Liver (tissue), 8 donors: ENCODE measurements at regions not wholly inside any gene's neighbourhood (a gene's known extent, or its start where the extent isn't known, plus 50 kb on each side); places are given as distances from the start of the nearest gene placed in this dataset.

Experiments used
- DNase-seq: peaks from one replicate; pipeline ENCODE4 v3.0.0-alpha.2; 2017; ENCODE audit warnings: low spot score
- H3K27ac ChIP-seq, 2 donors: one replicate each; pipeline ENCODE4 v1.7.0; 2013; ENCODE audit warnings: inconsistent platforms in 2 of 2, low read length in 2 of 2, control low read depth in 1 of 2, low read depth in 1 of 2, mild to moderate bottlenecking in 1 of 2
- H3K27me3 ChIP-seq, 4 donors: one replicate each; pipeline versions ENCODE4 v1.6.1 to v1.7.0; 2013; ENCODE audit warnings: low read length in 3 of 4, inconsistent platforms in 1 of 4, mild to moderate bottlenecking in 1 of 4, moderate library complexity in 1 of 4; ENCODE audit not compliant: control insufficient read depth in 4 of 4, insufficient read depth in 4 of 4
- H3K36me3 ChIP-seq, 4 donors: one replicate each; pipeline versions ENCODE4 v1.6.1 to v1.7.0; 2013; ENCODE audit warnings: low read length in 3 of 4, mild to moderate bottlenecking in 3 of 4, low read depth in 1 of 4, moderate library complexity in 1 of 4; ENCODE audit not compliant: control insufficient read depth in 4 of 4, insufficient read depth in 3 of 4
- H3K4me1 ChIP-seq, 4 donors: one replicate each; pipeline versions ENCODE4 v1.6.1 to v1.7.0; 2013; ENCODE audit warnings: low read length in 3 of 4, mild to moderate bottlenecking in 3 of 4, moderate library complexity in 1 of 4; ENCODE audit not compliant: control insufficient read depth in 4 of 4, insufficient read depth in 4 of 4
- H3K4me3 ChIP-seq, 3 donors: one replicate each; pipeline versions ENCODE4 v1.6.1 to v1.7.0; 2013; ENCODE audit warnings: low read length in 3 of 3, control low read depth in 1 of 3, low read depth in 1 of 3, mild to moderate bottlenecking in 1 of 3
- H3K9ac ChIP-seq, 2 donors: one replicate each; pipeline ENCODE4 v1.7.0; 2013; ENCODE audit warnings: low read length in 2 of 2, mild to moderate bottlenecking in 2 of 2, moderate library complexity in 2 of 2, control low read depth in 1 of 2, low read depth in 1 of 2
- H3K9me3 ChIP-seq, 4 donors: one replicate each; pipeline versions ENCODE4 v1.6.1 to v1.7.0; 2013; ENCODE audit warnings: low read length in 3 of 4; ENCODE audit not compliant: control insufficient read depth in 4 of 4
- ATF3 ChIP-seq: IDR thresholded peaks from 2 replicates; pipeline ENCODE4 v1.6.1; 2016; ENCODE audit warnings: antibody characterized with exemption
- EGR1 ChIP-seq, 2 donors: IDR thresholded peaks; 2 replicates each; pipeline ENCODE4 v1.6.1; 2016 to 2018; ENCODE audit warnings: antibody characterized with exemption in 2 of 2, low read depth in 2 of 2
- FOXA1 ChIP-seq: IDR thresholded peaks from 2 replicates; pipeline ENCODE4 v1.6.1; 2016; ENCODE audit warnings: antibody characterized with exemption
- FOXA2 ChIP-seq: IDR thresholded peaks from 2 replicates; pipeline ENCODE4 v1.6.1; 2016; ENCODE audit warnings: antibody characterized with exemption
- GABPA ChIP-seq, 2 donors: IDR thresholded peaks in 1 of 2; conservative IDR thresholded peaks in 1 of 2; 2 replicates each; pipeline ENCODE4 v1.6.1; 2016; ENCODE audit warnings: antibody characterized with exemption in 2 of 2, mild to moderate bottlenecking in 1 of 2, moderate library complexity in 1 of 2
- HNF4A ChIP-seq, 2 donors: conservative IDR thresholded peaks; 2 replicates each; pipeline ENCODE4 v1.6.1; 2016; ENCODE audit warnings: antibody characterized with exemption in 2 of 2, mild to moderate bottlenecking in 2 of 2
- HNF4G ChIP-seq: IDR thresholded peaks from 2 replicates; pipeline ENCODE4 v1.6.1; 2016; ENCODE audit warnings: antibody characterized with exemption
- JUND ChIP-seq, 2 donors: IDR thresholded peaks; 2 replicates each; pipeline ENCODE4 v1.6.1; 2016; ENCODE audit warnings: antibody characterized with exemption in 2 of 2
- NR2F2 ChIP-seq: IDR thresholded peaks from 2 replicates; pipeline ENCODE4 v1.6.1; 2016; ENCODE audit warnings: antibody characterized with exemption
- RAD21 ChIP-seq, 2 donors: IDR thresholded peaks; 2 replicates each; pipeline ENCODE4 v1.6.1; 2016; ENCODE audit warnings: antibody characterized with exemption in 2 of 2, mild to moderate bottlenecking in 2 of 2
- REST ChIP-seq: IDR thresholded peaks from 2 replicates; pipeline ENCODE4 v1.6.1; 2016; ENCODE audit warnings: antibody characterized with exemption, mild to moderate bottlenecking
- RXRA ChIP-seq, 2 donors: IDR thresholded peaks; 2 replicates each; pipeline ENCODE4 v1.6.1; 2017 to 2018; ENCODE audit warnings: antibody characterized with exemption in 2 of 2, mild to moderate bottlenecking in 1 of 2
- SP1 ChIP-seq: IDR thresholded peaks from 2 replicates; pipeline ENCODE4 v1.6.1; 2018; ENCODE audit warnings: antibody characterized with exemption, mild to moderate bottlenecking
- TAF1 ChIP-seq: conservative IDR thresholded peaks from 2 replicates; pipeline ENCODE4 v1.6.1; 2016; ENCODE audit warnings: antibody characterized with exemption, mild to moderate bottlenecking
- YY1 ChIP-seq: IDR thresholded peaks from 2 replicates; pipeline ENCODE4 v1.6.1; 2016; ENCODE audit warnings: antibody characterized with exemption, mild to moderate bottlenecking
- WGBS: extraction: QIAGEN DNeasy Blood & Tissue Kit; methylation state at CpG from one replicate; pipeline ENCODE4 v1.1.7; 2013; 5-methylcytosine and 5-hydroxymethylcytosine counted together
- TF ChIP-seq, protein P1 (sequence below): fragments of 150-350 bp; IDR thresholded peaks from 2 replicates; pipeline ENCODE4 v1.5.1; 2017; ENCODE audit warnings: improper control_type of control experiment, low read depth, low read length; ENCODE audit not compliant: missing input control
- TF ChIP-seq, protein P2 (sequence below): IDR thresholded peaks from 2 replicates; pipeline ENCODE4 v1.6.1; 2016; ENCODE audit warnings: antibody characterized with exemption
- TF ChIP-seq, protein P3 (sequence below): IDR thresholded peaks from 2 replicates; pipeline ENCODE4 v1.6.1; 2016; ENCODE audit warnings: antibody characterized with exemption
- donor health status: healthy.
- donor health status: healthy.
- donor health status: healthy.
- donor health status: healthy.
- donor health status: healthy.

DNA sequence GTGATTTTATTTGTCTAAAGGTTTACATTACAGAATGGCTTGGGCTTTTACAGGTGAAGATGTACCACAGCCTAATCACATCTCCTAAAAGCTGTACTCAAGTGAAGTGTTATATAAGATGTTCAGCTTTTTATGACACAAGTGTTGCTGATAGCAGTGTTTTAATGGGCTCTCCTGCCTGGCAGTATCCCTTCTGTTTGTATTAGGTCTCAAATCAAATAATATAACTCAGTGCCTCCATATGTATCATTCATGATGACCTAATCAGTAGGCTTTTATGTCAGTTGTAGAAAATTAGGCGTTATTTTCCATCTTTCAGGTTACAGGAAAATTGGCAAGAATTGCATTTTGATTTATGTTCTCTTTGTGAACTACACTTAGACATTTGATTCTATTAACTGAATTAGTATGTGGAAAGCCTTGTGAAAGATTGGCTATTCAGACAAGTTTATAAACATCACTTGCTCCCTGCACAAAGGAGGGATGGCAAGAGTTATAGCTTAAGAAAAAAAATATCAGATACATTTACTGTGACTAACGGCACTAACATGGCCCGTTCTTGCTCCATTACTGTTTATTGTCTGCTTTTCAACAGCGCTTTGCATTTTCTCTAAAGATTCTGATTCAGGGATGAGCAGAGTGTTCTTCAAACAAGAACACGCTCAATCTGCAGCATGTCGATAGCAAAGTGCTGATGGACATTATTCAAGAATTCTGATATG is 143.7 kb upstream of the DIO2 start (continued):
- TF ChIP-seq JUND (IDR thresholded peaks at IDR 0.05): no peak
- no peak for TF ChIP-seq TAF1

DNA sequence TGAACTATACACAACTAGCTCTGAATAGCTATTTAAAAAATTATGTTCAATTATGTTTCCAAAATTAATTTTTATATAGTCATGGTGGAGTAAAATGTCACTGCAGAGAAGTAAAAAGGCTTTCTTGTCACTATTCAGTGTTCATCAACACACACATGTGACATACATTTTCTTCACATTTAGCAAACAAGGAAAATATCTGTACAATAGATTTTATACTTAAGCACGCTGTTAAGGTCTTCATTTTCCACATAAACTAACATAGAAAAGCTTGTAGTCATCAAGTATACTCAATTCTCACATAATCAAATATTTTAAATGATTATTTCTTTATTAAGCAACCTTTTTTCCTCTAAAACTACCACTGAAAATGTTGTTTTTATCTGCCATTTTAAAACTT is 141.2 kb upstream of the DIO2 start:
- H3K36me3 ChIP-seq: no peaks in the 10 kb centered on the region
- H3K4me3 ChIP-seq: no peak overlapping the region
- WGBS: 63% methylated on average over 1 of the region's 1 CpG
- no peak overlapping the region for H3K27ac ChIP-seq
- H3K4me1 ChIP-seq: no peaks in the 10 kb centered on the region
- no peak overlapping the region for H3K9ac ChIP-seq
- no peak for DNase-seq
- TF ChIP-seq TAF1 (no peak), SP1 (no peak), HNF4G (no peak), EGR1 (IDR thresholded peaks at IDR 0.05; ENCODE audit: low read depth in 2 of 2) (no peak), YY1 (no peak), FOXA2 (no peak), NR2F2 (no peak), FOXA1 (no peak), HNF4A (conservative IDR thresholded peaks at IDR 0.05) (no peak), ATF3 (no peak), JUND (IDR thresholded peaks at IDR 0.05) (no peak), RXRA (IDR thresholded peaks at IDR 0.05) (no peak), GABPA (IDR thresholded peaks at IDR 0.05 in 1 of 2, conservative IDR thresholded peaks at IDR 0.05 in 1 of 2) (no peak), RAD21 (IDR thresholded peaks at IDR 0.05) (no peak), REST (no peak)
- TF ChIP-seq, protein P1, sequence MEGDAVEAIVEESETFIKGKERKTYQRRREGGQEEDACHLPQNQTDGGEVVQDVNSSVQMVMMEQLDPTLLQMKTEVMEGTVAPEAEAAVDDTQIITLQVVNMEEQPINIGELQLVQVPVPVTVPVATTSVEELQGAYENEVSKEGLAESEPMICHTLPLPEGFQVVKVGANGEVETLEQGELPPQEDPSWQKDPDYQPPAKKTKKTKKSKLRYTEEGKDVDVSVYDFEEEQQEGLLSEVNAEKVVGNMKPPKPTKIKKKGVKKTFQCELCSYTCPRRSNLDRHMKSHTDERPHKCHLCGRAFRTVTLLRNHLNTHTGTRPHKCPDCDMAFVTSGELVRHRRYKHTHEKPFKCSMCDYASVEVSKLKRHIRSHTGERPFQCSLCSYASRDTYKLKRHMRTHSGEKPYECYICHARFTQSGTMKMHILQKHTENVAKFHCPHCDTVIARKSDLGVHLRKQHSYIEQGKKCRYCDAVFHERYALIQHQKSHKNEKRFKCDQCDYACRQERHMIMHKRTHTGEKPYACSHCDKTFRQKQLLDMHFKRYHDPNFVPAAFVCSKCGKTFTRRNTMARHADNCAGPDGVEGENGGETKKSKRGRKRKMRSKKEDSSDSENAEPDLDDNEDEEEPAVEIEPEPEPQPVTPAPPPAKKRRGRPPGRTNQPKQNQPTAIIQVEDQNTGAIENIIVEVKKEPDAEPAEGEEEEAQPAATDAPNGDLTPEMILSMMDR: no peak
- TF ChIP-seq, protein P2, sequence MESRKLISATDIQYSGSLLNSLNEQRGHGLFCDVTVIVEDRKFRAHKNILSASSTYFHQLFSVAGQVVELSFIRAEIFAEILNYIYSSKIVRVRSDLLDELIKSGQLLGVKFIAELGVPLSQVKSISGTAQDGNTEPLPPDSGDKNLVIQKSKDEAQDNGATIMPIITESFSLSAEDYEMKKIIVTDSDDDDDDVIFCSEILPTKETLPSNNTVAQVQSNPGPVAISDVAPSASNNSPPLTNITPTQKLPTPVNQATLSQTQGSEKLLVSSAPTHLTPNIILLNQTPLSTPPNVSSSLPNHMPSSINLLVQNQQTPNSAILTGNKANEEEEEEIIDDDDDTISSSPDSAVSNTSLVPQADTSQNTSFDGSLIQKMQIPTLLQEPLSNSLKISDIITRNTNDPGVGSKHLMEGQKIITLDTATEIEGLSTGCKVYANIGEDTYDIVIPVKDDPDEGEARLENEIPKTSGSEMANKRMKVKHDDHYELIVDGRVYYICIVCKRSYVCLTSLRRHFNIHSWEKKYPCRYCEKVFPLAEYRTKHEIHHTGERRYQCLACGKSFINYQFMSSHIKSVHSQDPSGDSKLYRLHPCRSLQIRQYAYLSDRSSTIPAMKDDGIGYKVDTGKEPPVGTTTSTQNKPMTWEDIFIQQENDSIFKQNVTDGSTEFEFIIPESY: no peak
- TF ChIP-seq, protein P3, sequence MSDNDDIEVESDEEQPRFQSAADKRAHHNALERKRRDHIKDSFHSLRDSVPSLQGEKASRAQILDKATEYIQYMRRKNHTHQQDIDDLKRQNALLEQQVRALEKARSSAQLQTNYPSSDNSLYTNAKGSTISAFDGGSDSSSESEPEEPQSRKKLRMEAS: no peak
- no peaks in the 10 kb centered on the region for H3K27me3 ChIP-seq
- H3K9me3 ChIP-seq: no peaks in the 10 kb centered on the region
